GM12874 (cell line): ENCODE measurements at regions not wholly inside any gene's neighbourhood (a gene's known extent, or its start where the extent isn't known, plus 50 kb on each side); places are given as distances from the start of the nearest gene placed in this dataset.

ENCODE experiments used
- TF ChIP-seq, protein P1 (sequence below): IDR thresholded peaks from 2 replicates; pipeline ENCODE4 v1.5.1; 2011; ENCODE audit warnings: low read depth, mild to moderate bottlenecking, control low read depth, low read length, moderate library complexity; ENCODE audit not compliant: insufficient read depth

DNA sequence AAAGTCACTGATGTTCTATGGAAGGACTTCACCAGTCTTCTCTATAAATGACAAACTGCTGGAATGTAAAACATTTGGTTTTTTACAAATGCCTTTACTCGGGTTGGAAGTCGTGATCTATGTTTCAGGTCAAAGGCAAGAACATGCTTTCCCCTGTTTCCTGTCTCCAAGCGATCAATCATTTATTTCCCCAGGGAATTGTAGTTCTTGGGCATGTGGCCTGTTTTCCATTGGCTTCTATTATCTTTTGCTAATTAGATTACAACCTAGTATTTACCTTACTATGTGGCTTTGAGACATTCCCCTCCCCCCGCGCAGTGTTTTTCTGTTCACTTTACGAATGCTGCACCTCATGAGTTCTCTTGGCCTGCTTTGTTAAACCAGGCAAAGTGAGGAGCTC, 684.2 kb downstream of the EPHA4 start:
- TF ChIP-seq, protein P1, sequence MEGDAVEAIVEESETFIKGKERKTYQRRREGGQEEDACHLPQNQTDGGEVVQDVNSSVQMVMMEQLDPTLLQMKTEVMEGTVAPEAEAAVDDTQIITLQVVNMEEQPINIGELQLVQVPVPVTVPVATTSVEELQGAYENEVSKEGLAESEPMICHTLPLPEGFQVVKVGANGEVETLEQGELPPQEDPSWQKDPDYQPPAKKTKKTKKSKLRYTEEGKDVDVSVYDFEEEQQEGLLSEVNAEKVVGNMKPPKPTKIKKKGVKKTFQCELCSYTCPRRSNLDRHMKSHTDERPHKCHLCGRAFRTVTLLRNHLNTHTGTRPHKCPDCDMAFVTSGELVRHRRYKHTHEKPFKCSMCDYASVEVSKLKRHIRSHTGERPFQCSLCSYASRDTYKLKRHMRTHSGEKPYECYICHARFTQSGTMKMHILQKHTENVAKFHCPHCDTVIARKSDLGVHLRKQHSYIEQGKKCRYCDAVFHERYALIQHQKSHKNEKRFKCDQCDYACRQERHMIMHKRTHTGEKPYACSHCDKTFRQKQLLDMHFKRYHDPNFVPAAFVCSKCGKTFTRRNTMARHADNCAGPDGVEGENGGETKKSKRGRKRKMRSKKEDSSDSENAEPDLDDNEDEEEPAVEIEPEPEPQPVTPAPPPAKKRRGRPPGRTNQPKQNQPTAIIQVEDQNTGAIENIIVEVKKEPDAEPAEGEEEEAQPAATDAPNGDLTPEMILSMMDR, result no peak

DNA sequence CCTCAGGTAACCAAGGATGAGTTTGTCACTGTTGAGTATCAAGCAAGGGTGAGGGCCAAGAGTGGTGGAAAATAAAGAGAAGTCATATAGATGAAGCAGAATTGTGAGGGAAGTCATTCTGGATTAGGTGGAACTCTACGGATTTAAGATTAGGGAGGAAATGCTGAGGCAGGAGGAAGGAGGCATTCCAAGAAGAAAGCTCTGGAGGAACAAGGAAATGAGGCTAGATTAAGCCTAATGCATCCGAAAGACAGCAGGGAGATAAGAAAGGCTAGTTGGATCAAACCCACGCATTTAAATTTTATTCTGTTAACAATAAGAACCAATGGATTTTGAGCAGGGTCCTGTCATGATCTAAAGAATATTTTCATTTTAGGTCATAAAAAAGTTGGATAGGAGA, 681.2 kb downstream of the EPHA4 start:
- TF ChIP-seq, protein P1, result no peak

DNA sequence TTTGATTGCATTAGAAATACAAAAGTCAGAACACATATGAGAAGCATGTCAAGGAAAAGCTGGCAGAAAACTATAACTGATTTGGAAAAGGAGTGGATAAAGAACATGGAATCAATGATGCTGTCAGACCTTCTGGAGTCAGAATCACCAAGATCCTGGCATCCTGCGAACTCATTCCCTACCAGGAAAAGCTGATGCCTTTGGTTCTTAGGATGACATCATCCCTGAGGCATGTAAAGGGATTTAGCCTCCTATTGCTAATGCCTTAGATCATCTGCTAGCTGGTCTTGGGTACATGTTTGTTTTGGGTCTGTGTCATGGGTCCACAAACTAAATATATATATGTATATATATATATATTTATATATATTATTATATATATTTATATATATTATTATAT, 680.7 kb downstream of the EPHA4 start:
- TF ChIP-seq, protein P1, result no peak

DNA sequence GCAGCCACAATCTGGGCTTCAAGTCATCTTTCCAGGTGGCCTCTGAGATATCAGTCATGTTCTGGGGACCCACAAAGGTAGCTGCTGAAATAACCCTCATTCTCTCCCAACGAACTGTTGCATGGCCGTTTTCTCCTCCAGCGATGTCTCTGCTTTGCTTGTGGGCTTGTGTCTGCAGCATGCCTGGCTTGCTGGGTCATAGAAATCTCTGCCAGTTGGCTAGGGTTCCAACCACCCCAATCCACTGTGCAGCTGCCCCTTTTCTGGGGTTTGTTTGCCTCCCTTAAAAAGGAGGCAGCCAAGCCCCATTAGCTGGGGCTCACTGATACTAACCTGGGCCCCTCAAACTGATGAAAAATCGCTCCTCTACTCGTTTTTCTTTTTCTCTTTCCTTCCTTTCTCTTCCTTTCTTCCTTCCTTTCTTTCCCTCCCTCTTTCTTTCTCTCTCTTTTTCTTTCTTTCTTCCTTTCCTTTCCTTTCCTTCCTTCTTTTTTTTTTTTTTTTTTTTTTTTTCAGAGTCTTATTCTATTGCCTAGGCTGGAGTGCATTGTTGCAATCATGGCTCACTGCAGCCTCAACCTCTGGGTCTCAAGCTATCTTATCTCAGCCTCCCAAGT, 680.0 kb downstream of the EPHA4 start:
- TF ChIP-seq, protein P1, result no peak

DNA sequence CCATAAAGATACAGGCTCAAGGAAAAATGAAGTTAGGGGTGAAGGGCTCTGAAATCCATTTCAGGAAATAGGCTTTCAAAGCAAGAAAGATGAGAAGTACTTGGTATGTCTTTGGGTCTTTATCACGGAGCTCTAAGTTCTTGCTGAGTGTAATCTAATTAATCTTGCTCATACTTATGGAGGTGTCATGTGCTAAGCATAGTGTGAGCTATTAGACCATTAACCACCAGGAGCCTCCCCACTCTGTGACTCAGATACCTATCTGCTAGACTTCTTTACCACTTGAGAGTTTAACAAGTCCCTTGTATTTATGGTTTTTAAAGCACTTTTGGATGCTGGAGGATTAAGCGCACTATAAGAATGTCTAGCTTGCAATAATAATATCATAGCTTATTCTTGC, 678.7 kb downstream of the EPHA4 start:
- TF ChIP-seq, protein P1, result no peak

DNA sequence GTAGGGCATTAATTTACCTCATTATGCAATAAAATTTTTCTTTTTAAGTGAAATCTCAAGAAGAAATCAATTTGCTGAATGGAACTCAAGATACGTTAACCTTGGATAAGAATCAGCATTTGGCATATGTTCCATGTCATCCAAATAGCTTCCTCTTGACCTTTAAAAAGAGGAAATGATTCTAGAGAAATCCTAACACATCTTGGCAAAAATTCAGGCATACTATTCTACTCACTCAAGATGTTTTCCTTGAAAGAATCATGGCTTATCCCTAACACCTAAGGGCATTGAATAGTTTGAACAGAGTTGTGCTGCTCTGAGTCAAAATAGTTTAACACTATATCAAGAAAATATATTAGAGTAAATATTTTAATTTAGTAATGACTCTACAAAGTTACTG, 678.0 kb downstream of the EPHA4 start:
- TF ChIP-seq, protein P1, result no peak

DNA sequence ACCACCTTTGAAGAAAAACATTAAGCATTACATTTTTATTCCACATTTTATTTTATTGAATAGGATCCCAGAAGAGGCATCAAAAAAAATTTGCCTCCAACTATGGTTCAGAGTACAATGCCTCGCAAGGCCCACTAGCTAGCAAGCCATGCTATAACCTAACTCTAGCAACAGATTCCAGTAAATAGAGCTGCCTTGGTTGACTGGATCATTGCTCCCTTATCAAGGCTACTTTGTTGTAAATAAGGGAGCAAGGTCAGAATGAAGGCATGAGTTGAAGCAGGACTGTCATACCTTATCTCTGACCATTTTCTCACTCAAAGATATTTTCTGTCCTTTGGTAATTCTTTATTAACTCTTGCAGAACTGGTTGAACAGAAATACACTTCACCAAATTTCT, 672.6 kb downstream of the EPHA4 start:
- TF ChIP-seq, protein P1, result no peak
